WTC11 (cell line): ENCODE measurements at regions not wholly inside any gene's neighbourhood (a gene's known extent, or its start where the extent isn't known, plus 50 kb on each side); places are given as distances from the start of the nearest gene placed in this dataset.

Experiments
- ELF4 ChIP-seq: sonication (generic); formaldehyde crosslinking; IDR thresholded peaks from 2 replicates; pipeline ENCODE4 v1.8.1; 2022; ENCODE audit warnings: low read depth, mild to moderate bottlenecking, moderate library complexity, missing genetic modification reagents
- GABPB1 ChIP-seq: sonication (generic); formaldehyde crosslinking; IDR thresholded peaks from 2 replicates; pipeline ENCODE4 v1.8.1; 2023; ENCODE audit warnings: mild to moderate bottlenecking, missing genetic modification reagents
- MXD4 ChIP-seq: fragments of 250-450 bp; sonication (Bioruptor Pico); IDR thresholded peaks from 2 replicates; pipeline ENCODE4 v1.8.0; 2021; ENCODE audit warnings: mild to moderate bottlenecking, moderate library complexity, borderline replicate concordance
- NFATC4 ChIP-seq: fragments of 250-450 bp; sonication (Bioruptor Pico); IDR thresholded peaks from 2 replicates; pipeline ENCODE4 v1.9.0; 2021; ENCODE audit warnings: mild to moderate bottlenecking
- NFYB ChIP-seq: sonication (generic); formaldehyde crosslinking; conservative IDR thresholded peaks from 2 replicates; pipeline ENCODE4 v1.8.0; 2022; ENCODE audit warnings: low read depth, missing genetic modification reagents
- SMAD3 ChIP-seq: sonication (generic); formaldehyde crosslinking; IDR thresholded peaks from 2 replicates; pipeline ENCODE4 v1.8.0; 2022; ENCODE audit warnings: missing genetic modification reagents, mild to moderate bottlenecking, borderline replicate concordance
- TCF7 ChIP-seq: sonication (generic); formaldehyde crosslinking; IDR thresholded peaks from 2 replicates; pipeline ENCODE4 v1.8.0; 2022; ENCODE audit warnings: mild to moderate bottlenecking, low read depth, missing genetic modification reagents, moderate library complexity
- TF ChIP-seq, protein P1 (sequence below): fragments of 200-600 bp; IDR thresholded peaks from 2 replicates; pipeline ENCODE4 v1.8.0; 2022; ENCODE audit warnings: antibody characterized with exemption
- TF ChIP-seq, protein P2 (sequence below): sonication (generic); formaldehyde crosslinking; IDR thresholded peaks from 2 replicates; pipeline ENCODE4 v1.8.0; 2022; ENCODE audit warnings: missing genetic modification reagents
- TF ChIP-seq, protein P3 (sequence below): fragments of 250-450 bp; sonication (Bioruptor Pico); IDR thresholded peaks from 2 replicates; pipeline ENCODE4 v1.9.0; 2021; ENCODE audit warnings: mild to moderate bottlenecking
- TF ChIP-seq, protein P4 (sequence below): sonication (generic); formaldehyde crosslinking; IDR thresholded peaks from 2 replicates; pipeline ENCODE4 v1.8.1; 2023; ENCODE audit warnings: mild to moderate bottlenecking, moderate library complexity, missing genetic modification reagents
- TF ChIP-seq, protein P5 (sequence below): sonication (generic); formaldehyde crosslinking; IDR thresholded peaks from 2 replicates; pipeline ENCODE4 v1.8.1; 2023; ENCODE audit warnings: mild to moderate bottlenecking, missing genetic modification reagents, moderate library complexity
- TF ChIP-seq, protein P6 (sequence below): sonication (generic); formaldehyde crosslinking; IDR thresholded peaks from 2 replicates; pipeline ENCODE4 v1.8.1; 2022; ENCODE audit warnings: low read depth, missing genetic modification reagents, borderline replicate concordance

DNA sequence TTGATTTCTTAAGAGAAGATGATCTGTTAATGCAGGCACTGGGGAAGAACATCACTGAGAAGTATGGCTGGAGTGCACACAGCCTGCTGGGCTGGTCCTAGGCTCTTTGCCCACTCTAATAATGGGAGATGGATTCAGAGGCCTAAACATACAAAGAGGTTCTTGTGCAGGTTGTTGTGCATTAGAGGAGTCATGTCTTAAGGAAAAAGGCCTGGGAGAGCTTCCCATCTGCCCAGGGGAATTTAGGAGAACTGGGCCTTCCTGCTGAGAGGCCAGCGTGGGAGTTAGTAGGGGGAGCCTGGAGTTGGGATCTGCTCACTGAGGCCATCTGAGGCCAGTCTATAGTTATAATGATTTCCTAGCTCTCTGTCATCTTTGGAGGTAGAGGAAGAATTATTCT lies 126.7 kb downstream of the TLR5 start:
- TF ChIP-seq NFYB (CRISPR knock-in tag) (no peak), TCF7 (CRISPR knock-in tag) (no peak), NFATC4 (no peak), SMAD3 (CRISPR knock-in tag) (no peak), ELF4 (CRISPR knock-in tag) (no peak), GABPB1 (CRISPR knock-in tag) (no peak), MXD4 (CRISPR knock-in tag) (no peak)
- TF ChIP-seq, protein P1, sequence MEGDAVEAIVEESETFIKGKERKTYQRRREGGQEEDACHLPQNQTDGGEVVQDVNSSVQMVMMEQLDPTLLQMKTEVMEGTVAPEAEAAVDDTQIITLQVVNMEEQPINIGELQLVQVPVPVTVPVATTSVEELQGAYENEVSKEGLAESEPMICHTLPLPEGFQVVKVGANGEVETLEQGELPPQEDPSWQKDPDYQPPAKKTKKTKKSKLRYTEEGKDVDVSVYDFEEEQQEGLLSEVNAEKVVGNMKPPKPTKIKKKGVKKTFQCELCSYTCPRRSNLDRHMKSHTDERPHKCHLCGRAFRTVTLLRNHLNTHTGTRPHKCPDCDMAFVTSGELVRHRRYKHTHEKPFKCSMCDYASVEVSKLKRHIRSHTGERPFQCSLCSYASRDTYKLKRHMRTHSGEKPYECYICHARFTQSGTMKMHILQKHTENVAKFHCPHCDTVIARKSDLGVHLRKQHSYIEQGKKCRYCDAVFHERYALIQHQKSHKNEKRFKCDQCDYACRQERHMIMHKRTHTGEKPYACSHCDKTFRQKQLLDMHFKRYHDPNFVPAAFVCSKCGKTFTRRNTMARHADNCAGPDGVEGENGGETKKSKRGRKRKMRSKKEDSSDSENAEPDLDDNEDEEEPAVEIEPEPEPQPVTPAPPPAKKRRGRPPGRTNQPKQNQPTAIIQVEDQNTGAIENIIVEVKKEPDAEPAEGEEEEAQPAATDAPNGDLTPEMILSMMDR: no peak
- TF ChIP-seq, protein P2, sequence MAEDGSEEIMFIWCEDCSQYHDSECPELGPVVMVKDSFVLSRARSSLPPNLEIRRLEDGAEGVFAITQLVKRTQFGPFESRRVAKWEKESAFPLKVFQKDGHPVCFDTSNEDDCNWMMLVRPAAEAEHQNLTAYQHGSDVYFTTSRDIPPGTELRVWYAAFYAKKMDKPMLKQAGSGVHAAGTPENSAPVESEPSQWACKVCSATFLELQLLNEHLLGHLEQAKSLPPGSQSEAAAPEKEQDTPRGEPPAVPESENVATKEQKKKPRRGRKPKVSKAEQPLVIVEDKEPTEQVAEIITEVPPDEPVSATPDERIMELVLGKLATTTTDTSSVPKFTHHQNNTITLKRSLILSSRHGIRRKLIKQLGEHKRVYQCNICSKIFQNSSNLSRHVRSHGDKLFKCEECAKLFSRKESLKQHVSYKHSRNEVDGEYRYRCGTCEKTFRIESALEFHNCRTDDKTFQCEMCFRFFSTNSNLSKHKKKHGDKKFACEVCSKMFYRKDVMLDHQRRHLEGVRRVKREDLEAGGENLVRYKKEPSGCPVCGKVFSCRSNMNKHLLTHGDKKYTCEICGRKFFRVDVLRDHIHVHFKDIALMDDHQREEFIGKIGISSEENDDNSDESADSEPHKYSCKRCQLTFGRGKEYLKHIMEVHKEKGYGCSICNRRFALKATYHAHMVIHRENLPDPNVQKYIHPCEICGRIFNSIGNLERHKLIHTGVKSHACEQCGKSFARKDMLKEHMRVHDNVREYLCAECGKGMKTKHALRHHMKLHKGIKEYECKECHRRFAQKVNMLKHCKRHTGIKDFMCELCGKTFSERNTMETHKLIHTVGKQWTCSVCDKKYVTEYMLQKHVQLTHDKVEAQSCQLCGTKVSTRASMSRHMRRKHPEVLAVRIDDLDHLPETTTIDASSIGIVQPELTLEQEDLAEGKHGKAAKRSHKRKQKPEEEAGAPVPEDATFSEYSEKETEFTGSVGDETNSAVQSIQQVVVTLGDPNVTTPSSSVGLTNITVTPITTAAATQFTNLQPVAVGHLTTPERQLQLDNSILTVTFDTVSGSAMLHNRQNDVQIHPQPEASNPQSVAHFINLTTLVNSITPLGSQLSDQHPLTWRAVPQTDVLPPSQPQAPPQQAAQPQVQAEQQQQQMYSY (CRISPR knock-in tag): no peak
- TF ChIP-seq, protein P3, sequence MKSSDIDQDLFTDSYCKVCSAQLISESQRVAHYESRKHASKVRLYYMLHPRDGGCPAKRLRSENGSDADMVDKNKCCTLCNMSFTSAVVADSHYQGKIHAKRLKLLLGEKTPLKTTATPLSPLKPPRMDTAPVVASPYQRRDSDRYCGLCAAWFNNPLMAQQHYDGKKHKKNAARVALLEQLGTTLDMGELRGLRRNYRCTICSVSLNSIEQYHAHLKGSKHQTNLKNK (CRISPR knock-in tag): no peak
- TF ChIP-seq, protein P4, sequence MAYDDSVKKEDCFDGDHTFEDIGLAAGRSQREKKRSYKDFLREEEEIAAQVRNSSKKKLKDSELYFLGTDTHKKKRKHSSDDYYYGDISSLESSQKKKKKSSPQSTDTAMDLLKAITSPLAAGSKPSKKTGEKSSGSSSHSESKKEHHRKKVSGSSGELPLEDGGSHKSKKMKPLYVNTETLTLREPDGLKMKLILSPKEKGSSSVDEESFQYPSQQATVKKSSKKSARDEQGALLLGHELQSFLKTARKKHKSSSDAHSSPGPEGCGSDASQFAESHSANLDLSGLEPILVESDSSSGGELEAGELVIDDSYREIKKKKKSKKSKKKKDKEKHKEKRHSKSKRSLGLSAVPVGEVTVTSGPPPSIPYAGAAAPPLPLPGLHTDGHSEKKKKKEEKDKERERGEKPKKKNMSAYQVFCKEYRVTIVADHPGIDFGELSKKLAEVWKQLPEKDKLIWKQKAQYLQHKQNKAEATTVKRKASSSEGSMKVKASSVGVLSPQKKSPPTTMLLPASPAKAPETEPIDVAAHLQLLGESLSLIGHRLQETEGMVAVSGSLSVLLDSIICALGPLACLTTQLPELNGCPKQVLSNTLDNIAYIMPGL (CRISPR knock-in tag): no peak
- TF ChIP-seq, protein P5, sequence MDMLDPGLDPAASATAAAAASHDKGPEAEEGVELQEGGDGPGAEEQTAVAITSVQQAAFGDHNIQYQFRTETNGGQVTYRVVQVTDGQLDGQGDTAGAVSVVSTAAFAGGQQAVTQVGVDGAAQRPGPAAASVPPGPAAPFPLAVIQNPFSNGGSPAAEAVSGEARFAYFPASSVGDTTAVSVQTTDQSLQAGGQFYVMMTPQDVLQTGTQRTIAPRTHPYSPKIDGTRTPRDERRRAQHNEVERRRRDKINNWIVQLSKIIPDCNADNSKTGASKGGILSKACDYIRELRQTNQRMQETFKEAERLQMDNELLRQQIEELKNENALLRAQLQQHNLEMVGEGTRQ: no peak
- TF ChIP-seq, protein P6, sequence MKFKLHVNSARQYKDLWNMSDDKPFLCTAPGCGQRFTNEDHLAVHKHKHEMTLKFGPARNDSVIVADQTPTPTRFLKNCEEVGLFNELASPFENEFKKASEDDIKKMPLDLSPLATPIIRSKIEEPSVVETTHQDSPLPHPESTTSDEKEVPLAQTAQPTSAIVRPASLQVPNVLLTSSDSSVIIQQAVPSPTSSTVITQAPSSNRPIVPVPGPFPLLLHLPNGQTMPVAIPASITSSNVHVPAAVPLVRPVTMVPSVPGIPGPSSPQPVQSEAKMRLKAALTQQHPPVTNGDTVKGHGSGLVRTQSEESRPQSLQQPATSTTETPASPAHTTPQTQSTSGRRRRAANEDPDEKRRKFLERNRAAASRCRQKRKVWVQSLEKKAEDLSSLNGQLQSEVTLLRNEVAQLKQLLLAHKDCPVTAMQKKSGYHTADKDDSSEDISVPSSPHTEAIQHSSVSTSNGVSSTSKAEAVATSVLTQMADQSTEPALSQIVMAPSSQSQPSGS (CRISPR knock-in tag): no peak
